K562 (cell line): ENCODE measurements at regions not wholly inside any gene's neighbourhood (a gene's known extent, or its start where the extent isn't known, plus 50 kb on each side); places are given as distances from the start of the nearest gene placed in this dataset.

ENCODE experiments used
- BRD4 ChIP-seq: fragments of 200-600 bp; sonication (generic); IDR thresholded peaks from 2 replicates; pipeline ENCODE4 v1.6.1; 2017; ENCODE audit warnings: inconsistent platforms
- CHD2 ChIP-seq: IDR thresholded peaks from 2 replicates; pipeline ENCODE4 v1.6.1; 2011; ENCODE audit warnings: low read depth, low read length
- CHD4 ChIP-seq: fragments of 200-600 bp; sonication (generic); IDR thresholded peaks from 3 replicates; pipeline ENCODE4 v1.6.1; 2012; ENCODE audit warnings: low read depth, mild to moderate bottlenecking, mixed read lengths, low read length, inconsistent platforms; ENCODE audit not compliant: insufficient read depth, insufficient replicate concordance, poor library complexity, severe bottlenecking
- KDM1A ChIP-seq, 2 experiments: fragments of 450-650 bp; IDR thresholded peaks; 2 replicates each; pipeline ENCODE4 v1.6.1; 2016; ENCODE audit warnings: mild to moderate bottlenecking in 2 of 2
- NFXL1 ChIP-seq: fragments of 450-650 bp; formaldehyde crosslinking; IDR thresholded peaks from 2 replicates; pipeline ENCODE4 v1.4.0; 2021; ENCODE audit warnings: mild to moderate bottlenecking
- NFYB ChIP-seq: IDR thresholded peaks from 2 replicates; pipeline ENCODE4 v1.6.1; 2011; ENCODE audit warnings: mild to moderate bottlenecking, moderate library complexity; ENCODE audit not compliant: insufficient read length; ENCODE audit errors: extremely low read depth
- RB1 ChIP-seq: fragments of 450-650 bp; IDR thresholded peaks from 2 replicates; pipeline ENCODE4 v1.6.1; 2017; ENCODE audit warnings: low read depth, mild to moderate bottlenecking
- RUNX1 ChIP-seq: sonication (generic); IDR thresholded peaks from 2 replicates; pipeline ENCODE4 v1.6.1; 2016; ENCODE audit warnings: antibody characterized with exemption, low read depth
- SIX5 ChIP-seq, 2 experiments: IDR thresholded peaks; 2 replicates each; pipeline ENCODE4 v1.6.1; 2011; ENCODE audit warnings: low read length in 2 of 2, borderline replicate concordance in 1 of 2, low read depth in 1 of 2, mild to moderate bottlenecking in 1 of 2, moderate library complexity in 1 of 2; ENCODE audit not compliant: insufficient read depth in 1 of 2
- TF ChIP-seq, protein P1 (sequence below), 2 experiments: fragments of 450-650 bp; formaldehyde crosslinking in 1 of 2; IDR thresholded peaks; 2 replicates each; pipeline versions ENCODE4 v1.4.0 to v1.6.1; 2014 to 2020; ENCODE audit warnings: mild to moderate bottlenecking in 2 of 2, borderline replicate concordance in 1 of 2, low read depth in 1 of 2

DNA sequence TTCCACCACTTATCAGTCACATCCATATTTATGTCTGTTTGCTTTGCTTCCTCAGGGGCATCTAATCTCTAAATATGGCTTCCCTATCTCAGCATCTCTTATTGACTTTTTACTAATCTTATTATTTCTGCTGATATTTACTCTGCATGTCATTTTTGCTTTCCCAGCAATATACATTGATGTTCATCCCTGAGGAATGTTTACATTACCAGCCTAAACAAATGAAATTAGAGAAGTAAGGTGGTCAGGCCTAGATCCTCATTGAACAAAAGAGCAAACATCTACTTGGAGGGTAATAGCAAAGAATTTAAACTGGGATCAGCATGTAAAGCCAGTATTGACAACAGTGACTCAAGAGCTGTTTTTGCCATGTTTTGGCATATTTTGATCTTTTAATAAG lies 546.4 kb downstream of the MMUT start:
- TF ChIP-seq RUNX1 (no peak), CHD2 (no peak), CHD4 (no peak), SIX5 (IDR thresholded peaks at IDR 0.05; ENCODE audit: borderline replicate concordance in 1 of 2, insufficient read depth in 1 of 2, low read depth in 1 of 2, low read length in 2 of 2) (no peak), RB1 (no peak), BRD4 (no peak), NFYB (no peak), NFXL1 (CRISPR knock-in tag) (no peak), KDM1A (IDR thresholded peaks at IDR 0.05) (no peak)
- TF ChIP-seq, protein P1, sequence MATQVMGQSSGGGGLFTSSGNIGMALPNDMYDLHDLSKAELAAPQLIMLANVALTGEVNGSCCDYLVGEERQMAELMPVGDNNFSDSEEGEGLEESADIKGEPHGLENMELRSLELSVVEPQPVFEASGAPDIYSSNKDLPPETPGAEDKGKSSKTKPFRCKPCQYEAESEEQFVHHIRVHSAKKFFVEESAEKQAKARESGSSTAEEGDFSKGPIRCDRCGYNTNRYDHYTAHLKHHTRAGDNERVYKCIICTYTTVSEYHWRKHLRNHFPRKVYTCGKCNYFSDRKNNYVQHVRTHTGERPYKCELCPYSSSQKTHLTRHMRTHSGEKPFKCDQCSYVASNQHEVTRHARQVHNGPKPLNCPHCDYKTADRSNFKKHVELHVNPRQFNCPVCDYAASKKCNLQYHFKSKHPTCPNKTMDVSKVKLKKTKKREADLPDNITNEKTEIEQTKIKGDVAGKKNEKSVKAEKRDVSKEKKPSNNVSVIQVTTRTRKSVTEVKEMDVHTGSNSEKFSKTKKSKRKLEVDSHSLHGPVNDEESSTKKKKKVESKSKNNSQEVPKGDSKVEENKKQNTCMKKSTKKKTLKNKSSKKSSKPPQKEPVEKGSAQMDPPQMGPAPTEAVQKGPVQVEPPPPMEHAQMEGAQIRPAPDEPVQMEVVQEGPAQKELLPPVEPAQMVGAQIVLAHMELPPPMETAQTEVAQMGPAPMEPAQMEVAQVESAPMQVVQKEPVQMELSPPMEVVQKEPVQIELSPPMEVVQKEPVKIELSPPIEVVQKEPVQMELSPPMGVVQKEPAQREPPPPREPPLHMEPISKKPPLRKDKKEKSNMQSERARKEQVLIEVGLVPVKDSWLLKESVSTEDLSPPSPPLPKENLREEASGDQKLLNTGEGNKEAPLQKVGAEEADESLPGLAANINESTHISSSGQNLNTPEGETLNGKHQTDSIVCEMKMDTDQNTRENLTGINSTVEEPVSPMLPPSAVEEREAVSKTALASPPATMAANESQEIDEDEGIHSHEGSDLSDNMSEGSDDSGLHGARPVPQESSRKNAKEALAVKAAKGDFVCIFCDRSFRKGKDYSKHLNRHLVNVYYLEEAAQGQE (IDR thresholded peaks at IDR 0.05; ENCODE audit: borderline replicate concordance), result no peak
- TF ChIP-seq, protein P1 (CRISPR knock-in tag; IDR thresholded peaks at IDR 0.05; ENCODE audit: low read depth), result no peak
